GM19240 (cell line): ENCODE measurements at regions not wholly inside any gene's neighbourhood (a gene's known extent, or its start where the extent isn't known, plus 50 kb on each side); places are given as distances from the start of the nearest gene placed in this dataset.
A peak's percentile ranks its signal among the peaks of the same experiment; 100 is the strongest.
"Not testable (repeated sequence)": the region's sequence is repeated elsewhere in the genome, so short reads cannot be mapped to it uniquely, and the experiment has no call there.

ENCODE experiments used
- DNase-seq: peaks from one replicate; pipeline ENCODE4 v3.0.0; 2011; ENCODE audit warnings: low spot score; ENCODE audit not compliant: insufficient read length

DNA sequence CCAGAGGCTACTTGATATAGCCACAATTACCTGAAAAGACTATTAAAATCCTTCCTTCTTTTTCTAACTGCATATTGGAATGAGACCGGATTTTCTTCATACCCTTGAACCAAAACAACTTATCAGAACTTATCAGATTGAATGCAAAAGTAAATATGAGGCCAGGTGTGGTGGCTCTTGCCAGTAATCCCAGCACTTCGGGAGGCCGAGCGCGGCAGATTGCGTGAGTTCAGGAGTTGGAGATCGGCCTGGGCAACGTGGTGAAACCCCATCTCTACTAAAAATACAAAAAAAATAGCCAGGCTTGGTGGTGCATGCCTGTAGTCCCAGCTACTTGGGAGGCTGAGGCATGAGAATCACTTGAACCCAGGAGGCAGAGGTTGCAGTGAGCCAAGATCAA lies 72.8 kb upstream of the TOP1 start:
- DNase-seq: not testable (repeated sequence)

DNA sequence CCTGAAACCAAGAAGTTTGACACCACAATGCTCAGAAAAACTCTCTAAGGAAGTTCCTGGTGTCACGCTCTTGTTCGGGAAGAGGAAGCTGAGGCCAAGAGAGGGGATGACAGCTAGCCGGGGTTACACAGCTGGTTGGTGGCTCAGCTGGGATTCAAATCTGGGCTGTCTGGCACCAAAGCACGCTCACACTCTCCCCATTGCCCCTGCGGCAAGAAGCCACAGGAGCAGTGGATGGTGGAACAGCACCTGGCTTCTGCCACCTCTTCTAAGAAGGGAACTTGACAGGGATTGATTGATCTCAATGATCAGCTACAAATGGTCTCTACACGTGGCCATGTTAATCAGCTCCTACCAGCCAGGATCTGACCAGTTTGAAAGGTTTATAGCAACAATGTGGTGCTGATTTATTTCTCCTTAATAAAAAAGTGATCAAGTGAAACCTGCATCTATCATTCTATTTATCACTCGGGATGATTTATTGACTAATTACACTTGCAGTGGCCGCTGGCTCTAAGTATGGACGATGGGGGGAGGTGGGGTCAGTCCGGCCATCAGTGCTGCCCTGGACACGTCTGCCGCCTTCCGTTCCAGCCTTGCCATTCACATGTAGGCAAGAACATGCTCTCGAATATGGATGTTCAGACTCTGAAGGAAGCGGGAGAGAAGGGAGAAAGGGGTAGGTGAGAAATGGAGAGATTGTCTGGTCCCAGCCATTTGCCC lies 71.9 kb upstream of the TOP1 start:
- DNase-seq: no peak

DNA sequence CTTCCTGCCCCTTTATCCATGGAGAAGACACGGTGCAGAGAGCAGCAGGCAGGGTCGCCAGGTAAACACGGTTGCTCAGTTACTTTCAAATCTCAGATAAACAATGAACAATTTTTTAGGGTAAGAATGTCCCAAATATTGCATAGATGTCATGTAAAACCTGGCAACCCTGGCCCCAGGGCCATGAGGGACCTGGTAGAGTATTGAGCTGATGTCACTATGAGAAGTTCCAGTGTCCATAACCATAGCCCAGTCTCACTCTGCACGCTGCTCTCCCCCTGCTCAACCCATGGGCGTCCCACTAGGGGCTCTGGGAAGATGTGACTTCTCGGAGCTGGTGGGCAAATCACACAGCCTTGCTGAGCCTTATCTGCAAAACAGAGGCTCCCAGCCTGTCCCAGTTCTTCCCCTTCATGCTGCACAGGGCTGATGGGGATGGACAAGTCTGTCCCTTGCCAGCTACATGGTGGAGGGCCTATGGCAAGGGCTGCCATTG lies 71.3 kb upstream of the TOP1 start:
- no peak for DNase-seq

DNA sequence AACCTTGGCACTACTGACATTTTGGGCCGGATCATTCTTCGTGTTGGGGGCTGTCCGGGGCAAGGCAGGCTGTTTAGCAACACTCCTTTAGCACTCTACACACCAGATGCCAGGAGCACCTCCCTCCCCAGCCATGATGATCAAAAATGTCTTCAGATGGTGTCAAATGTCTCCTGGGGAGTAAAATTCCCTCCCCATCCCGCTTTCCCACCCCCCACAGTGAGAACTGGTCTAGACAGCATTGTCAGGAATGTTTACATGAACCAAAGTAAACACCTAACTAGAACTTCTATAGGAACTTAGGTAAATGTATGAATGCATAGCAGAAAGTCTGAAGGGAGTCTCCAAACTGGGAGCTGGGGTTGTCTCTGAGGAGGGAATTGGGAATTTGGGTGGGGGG lies 70.0 kb upstream of the TOP1 start:
- no peak for DNase-seq

DNA sequence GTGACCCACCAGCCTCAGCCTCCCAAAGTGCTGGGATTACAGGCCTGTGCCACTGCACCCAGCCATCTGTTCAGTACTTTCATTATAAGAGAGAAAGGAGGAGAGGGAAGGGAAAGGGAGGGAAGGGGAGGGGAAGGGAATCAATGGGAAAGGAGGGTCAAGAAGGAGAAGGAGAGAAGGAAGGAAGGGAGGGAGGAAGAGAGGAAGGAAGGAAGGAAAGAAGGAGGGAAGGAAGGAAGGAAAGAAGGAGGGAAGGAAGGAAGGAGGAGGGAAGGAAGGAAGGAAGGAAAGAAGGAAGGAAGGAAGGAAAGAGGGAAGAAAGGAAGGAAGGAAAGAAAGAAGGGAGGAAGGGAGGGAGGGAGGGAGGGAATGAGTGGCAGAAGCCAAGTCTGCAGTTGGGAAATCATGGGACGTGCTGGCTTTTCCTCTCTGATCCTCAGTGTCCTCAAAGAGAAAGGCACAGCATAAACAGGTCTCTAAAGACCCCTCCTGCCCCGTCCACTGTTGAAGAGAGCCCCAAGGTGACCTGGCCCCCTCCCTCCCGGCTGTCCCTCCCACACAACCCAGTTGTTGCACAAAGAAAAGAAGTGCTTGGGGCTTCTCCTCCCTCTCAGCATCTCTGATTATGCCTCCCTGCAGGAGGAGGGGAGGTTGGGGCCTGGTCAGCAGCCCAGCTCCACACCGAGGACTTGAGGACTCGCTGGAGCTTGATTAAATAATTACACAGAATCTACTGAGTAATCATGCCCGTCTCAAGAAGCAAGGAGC lies 69.1 kb upstream of the TOP1 start:
- no peak for DNase-seq

DNA sequence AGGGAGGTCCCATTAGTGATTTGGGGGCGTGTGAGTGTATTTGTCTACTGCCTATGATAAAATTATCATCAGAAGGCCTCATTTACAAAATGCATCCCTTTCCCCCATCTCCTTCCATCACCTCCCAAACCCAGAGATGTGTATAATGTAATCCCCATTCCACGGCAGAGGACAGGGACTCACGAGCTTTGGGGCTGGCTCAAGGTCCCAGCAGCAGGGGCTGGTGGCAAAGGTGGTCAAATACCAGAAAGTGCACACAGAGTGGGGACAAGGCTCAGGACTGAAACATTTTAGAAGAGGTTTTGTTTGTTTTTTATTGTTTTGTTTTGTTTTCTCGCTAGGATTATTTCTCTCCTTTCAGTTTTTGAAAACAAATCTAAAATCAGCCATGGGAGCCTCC lies 68.5 kb upstream of the TOP1 start:
- no peak for DNase-seq

DNA sequence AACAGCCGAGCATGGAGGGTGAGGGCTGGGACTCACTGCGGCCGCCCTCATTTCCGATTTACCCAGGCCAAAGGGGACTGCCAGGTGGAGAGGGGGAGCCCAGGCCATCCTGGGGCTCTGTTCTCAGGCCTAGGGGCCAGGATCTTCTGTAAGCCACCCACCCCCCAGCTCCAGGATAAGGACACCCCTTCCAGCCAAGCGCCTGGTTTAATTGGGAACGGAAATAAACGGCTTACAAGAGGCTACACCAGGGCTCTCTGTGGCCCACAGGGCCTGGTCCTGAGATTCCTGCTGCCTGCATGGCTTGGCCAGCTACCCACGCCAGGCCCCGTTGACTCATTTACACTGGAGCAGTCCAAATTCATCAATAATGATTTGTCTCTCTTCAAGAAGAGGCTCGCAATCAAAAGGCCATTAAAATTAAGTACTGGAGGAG lies 68.1 kb upstream of the TOP1 start:
- no peak for DNase-seq

DNA sequence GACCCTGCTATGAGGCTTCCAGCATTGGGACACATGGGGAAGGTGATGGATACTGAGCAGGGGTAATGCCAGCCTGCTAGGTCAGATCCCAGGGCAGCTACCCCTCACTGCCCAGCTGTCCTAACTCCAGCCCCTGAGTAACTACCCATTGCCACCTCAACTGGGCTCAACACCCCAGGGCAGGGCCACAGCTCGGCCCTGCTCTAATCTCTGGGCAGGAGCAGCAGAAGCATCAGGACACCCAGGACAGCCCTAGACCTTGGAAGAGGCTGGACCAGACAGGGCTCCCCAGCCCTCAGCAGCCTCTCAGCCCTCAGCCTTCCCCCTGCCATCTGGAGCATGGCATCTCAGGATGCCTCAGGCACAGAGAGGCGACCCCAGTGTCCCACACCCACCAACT lies 67.4 kb upstream of the TOP1 start:
- DNase-seq: no peak

DNA sequence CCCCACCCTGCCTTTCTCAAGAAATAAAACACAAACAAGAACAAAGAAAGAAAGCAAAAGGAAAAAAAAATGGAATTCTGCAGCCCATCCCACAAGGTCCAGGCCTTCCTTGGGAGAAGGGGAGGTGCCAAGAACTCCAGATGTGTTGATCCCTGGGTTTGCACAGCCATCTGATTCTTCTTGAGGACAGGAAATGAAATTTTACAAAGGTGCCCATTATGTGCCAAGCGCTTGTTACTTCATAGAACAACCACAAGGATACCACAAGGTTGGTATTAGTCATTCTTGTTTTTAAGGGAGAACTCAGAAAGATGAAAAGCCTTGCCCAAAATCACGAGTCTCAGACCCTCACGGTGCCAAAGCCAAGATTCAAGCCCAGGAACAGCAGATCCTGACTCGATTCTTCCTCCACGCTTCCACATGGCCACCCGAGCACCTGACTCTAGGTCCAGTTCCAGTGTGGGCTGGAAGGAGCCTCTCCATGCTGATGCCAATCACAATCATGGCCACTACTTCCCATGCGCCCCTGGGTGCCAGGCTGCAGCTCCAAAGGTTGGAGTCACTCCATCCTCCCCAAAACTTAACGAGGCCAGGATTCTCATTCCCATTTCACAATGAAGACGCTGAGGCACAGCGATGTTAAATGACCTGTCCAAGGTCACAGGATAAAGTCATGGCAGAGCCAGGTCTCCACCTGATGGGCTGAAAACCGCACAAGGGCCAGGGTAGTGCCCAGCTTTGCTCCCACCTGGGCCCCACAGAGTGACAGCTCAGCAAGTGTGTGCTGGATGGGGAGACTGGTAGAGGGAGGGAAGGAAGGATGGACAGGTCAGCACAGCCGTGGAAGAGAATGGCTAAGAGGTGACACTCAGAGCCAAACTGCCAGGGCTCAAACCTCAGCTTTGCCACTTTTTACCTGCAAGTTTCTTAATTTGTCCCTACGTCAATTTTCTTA lies 66.7 kb upstream of the TOP1 start:
- DNase-seq: no peak

DNA sequence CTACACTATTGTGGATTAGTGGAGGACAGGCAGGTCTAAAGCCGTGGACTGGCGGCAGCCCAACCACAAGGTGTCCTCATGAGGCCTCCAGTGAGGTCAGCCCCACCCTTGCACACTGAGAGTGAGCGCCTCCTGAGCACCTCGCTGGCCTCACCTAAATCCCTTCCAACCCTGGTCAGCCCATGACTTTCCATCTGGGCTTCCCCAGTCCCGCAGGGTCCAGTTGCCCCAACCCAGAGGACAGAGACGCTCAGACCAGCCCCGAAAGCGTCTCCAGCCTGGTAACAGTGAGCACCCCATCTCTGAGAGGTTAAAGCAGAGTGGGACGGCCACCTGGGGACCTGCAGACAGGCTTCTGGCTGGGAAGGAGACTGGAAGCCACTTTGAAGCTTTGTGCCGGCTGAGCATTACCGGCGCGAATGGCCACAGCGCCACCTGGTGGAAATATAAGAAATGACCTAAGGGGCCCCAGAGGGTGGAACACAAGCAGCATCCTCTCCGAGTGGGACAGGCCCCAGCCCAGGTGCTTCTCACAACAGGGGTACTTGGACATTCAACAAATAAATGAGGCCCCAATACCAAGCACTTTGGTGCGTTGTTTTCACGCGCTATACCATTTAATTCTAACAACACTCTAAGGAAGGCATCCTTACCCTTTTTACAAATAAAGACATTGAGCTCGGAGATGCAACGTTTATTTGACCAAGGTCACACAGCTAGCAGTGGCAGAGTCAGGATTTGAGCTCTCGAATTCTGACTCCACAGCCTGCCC lies 65.7 kb upstream of the TOP1 start:
- DNase-seq: peak; percentile 72

DNA sequence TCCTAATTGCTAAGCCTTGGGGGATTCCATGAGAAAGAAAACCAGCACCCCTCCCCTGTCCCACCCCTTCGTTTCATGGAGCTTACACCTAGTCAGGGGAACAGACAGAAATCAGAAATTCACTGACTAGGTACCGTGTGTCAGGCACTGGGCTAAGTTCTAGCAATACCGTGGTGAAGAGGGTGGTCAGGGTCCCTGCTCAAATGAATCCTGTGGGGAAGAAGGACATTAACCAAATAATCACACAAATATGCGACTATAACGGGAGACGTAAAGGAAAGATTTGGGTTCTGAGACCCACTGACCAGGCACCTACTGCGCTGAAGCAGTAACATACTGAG lies 65.1 kb upstream of the TOP1 start:
- DNase-seq: no peak

DNA sequence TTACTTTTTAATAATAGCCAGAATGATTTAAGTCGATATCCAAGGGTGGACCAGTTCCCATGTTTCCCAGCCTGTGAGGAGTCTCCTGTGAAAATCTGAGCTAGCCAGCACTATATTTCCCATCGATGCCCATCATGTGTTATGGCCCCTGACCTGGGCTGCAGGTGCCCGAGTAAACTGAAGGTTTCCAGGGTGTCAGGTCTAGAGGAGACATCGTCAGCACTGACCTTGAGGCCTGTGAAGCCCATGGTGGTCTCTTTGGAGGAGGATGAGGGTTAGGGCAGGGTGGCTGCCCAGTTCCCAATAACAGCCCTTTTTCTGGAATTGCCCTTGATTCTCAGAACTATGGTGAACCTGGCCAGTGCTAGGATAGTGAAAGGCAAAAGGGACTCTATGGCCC lies 63.0 kb upstream of the TOP1 start:
- no peak for DNase-seq

DNA sequence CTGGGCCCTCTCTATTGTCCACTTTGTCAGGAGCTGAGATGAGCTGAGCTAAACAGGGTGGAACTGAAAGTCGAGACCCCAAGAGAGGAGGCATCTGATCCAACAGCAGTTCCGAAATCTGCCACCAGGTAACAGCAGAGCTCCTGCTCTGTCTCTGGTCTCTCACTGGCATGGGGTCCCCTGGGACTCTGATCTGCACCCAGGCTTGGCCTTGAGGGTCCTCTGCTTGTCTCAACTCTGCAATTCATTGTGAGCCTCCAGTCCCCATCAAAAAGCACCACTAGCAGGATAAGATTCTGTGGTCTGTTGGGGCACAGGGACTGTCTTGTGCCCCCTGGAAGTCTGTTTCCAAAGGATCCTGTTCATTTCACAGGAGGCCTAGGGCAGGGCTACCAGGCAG lies 62.5 kb upstream of the TOP1 start:
- DNase-seq: no peak

DNA sequence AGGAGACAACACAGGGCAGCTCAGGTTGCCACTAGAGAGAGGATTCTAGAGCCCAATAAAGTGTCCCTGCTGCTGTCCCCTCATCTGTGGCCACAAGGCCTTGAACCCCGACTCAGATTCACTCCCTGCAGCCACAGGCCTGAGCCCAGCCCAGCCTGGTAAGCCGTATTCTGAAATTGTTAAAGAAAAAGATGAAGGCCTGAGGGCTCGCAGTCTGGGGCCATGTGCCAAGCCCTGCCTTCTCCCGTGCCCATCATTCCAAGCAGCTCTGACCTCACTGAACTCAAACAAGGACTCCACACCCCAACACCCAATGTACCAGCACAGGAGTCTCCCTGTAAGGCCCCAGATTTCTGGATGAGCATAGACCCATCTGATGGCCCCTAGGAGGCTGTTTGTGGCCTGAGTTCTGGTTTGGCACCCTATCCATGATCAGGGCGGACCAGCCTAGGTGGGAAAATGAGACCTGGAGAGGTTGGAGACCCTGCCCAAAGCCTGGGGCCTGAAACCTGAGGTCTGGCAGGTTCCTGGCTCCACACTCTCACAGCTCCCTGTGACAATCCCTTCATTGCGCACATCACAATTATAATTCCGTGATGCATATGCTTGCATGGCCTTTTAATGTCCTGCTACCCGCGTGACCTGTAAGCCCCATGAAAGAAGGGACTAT lies 62.0 kb upstream of the TOP1 start:
- no peak for DNase-seq

DNA sequence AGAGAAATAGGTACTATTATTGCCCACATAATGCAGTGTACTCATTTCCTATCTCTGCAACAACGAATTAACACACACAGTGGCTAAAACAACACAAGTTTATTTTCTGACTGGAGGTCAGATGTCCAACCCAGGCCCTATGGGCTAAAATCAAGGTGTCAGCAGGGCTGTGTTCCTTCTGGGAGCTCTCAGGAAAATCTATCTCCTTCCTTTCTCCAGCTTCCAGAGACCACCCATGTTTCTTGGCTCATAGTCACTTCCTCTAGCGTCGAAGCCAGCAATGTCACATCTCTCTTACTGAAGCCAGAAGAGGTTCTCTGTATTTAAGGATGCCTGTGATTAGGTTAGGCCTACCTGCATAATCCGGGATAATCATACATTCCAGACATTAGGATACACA lies 60.9 kb upstream of the TOP1 start:
- no peak for DNase-seq

DNA sequence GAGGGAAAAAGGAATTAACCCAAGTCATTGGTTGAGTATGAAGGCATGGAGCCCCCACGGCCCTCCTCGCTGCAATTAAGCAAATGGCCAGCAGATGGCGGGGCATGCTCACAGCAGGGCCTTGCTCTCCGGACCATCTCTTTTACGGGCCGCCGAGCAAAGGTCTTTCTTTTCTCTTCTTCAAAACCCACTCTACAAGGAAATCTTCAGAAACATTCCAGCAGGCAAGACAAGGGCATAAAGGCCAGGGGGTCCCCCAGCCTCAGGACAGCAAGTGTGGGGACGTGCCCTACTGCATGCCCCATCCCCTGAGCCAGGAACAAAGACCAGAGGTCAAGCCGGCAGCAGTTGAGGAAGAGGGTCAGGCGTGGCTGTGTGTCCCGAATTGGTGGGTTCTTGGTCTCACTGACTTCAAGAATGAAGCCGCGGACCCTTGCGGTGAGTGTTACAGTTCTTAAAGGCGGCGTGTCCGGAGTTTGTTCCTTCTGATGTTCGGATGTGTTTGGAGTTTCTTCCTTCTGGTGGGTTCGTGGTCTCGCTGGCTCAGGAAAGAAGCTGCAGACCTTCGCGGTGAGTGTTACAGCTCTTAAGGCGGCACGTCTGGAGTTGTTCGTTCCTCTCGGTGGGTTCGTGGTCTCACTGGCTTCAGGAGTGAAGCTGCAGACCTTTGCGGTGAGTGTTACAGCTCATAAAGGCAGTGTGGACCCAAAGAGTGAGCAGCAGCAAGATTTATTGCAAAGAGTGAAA lies 59.6 kb upstream of the TOP1 start:
- peak; percentile 41 for DNase-seq

DNA sequence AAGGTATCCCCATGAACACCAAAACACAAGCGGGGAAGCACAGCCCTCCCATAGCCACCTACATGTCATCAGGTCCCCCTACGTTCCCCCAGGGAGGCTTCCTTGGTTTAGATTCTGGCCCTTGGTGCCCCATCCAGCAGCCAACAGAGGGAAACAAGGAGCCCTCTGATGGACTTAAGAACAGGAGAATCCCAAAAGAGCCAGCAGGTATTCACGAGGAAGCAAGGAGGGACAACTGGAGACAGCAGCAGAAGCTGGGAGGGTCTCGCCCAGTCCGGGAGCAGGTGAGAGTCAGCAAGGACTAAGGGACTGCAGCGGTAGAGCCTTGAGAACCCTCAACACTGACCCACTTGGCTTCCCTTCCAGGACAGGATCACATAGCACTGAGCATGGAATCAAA lies 58.4 kb upstream of the TOP1 start:
- no peak for DNase-seq

DNA sequence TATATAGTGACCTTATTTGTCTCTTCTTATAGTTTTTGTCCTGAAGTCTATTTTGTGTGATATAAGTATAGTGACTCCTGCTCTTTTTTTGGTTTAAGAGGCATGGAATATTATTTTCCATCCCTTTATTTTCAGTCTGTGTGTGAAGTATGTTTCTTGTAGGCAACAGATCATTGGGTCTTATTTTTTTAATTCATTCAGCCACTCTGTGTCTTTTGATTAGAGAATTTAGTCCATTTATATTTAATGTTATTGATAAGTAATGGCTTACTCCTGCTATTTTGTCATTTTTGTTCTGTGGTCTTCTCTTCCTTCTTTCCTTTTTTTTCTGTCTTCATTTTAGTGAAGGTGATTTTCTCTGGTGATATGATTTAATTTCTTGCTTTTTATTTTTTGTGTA lies 51.4 kb upstream of the TOP1 start:
- no peak for DNase-seq

DNA sequence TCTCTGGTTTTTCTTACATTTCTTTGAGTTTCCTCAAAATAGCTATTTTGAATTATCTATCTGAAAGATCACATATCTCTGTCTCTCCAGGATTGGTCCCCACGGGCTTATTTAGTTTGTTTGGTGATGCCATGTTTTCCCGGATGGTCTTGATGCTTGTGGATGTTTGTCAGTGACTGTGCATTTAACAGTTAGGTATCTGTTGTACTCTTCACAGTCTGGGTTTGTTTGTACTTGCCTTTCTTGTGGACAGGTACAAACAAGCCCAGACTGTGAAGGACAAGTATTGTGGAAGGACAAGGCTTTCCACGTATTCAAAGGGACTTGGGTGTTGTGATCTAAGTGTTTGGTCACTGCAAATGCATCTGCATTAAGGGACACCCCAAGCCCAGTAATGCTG lies 49.9 kb upstream of the TOP1 start:
- no peak for DNase-seq
